Esophagus muscularis mucosa (tissue), 4 donors: ENCODE measurements at regions not wholly inside any gene's neighbourhood (a gene's known extent, or its start where the extent isn't known, plus 50 kb on each side); places are given as distances from the start of the nearest gene placed in this dataset.

Experiments used
- CTCF ChIP-seq, 3 experiments: fragments of 200-600 bp in 2 of 3; fragments of 450-650 bp in 1 of 3; sonication (generic) in 2 of 3; IDR thresholded peaks; one replicate each; pipeline ENCODE4 v1.5.1; 2017 to 2019; ENCODE audit warnings: antibody characterized with exemption in 3 of 3, mild to moderate bottlenecking in 2 of 3, moderate library complexity in 1 of 3
- EP300 ChIP-seq: sonication (generic); formaldehyde crosslinking; IDR thresholded peaks from one replicate; pipeline ENCODE4 v1.6.1; 2017; ENCODE audit warnings: antibody characterized with exemption
- POLR2A ChIP-seq: fragments of 450-650 bp; IDR thresholded peaks from one replicate; pipeline ENCODE4 v1.6.1; 2017; ENCODE audit warnings: antibody characterized with exemption, moderate library complexity, mild to moderate bottlenecking, low read depth
- POLR2AphosphoS5 ChIP-seq, 2 donors: sonication (generic); formaldehyde crosslinking; IDR thresholded peaks; one replicate each; pipeline ENCODE4 v1.6.1; 2017; ENCODE audit warnings: antibody characterized with exemption in 2 of 2

- TF ChIP-seq CTCF (IDR thresholded peaks at IDR 0.05) (peak; percentile 63 to 71 (median 65)), POLR2A (no peak), POLR2AphosphoS5 (IDR thresholded peaks at IDR 0.05) (no peak), EP300 (no peak)
Observed at GRCh38 chr4:128565565-128566186, 243.8 kb upstream of the JADE1 start.
